HL-60 (cell line): ENCODE measurements at regions not wholly inside any gene's neighbourhood (a gene's known extent, or its start where the extent isn't known, plus 50 kb on each side); places are given as distances from the start of the nearest gene placed in this dataset.

ENCODE experiments used
- CTCF ChIP-seq: IDR thresholded peaks from one replicate; pipeline ENCODE4 v1.5.1; 2011; ENCODE audit warnings: low read length, control low read depth, inconsistent platforms; ENCODE audit not compliant: insufficient read depth
- GABPA ChIP-seq: IDR thresholded peaks from 2 replicates; pipeline ENCODE4 v1.6.1; 2012; ENCODE audit warnings: low read depth
- POLR2AphosphoS5 ChIP-seq: IDR thresholded peaks from 2 replicates; pipeline ENCODE4 v1.6.1; 2012; ENCODE audit warnings: low read depth
- SPI1 ChIP-seq: IDR thresholded peaks from 2 replicates; pipeline ENCODE4 v1.6.1; 2012; ENCODE audit warnings: low read depth, mild to moderate bottlenecking, borderline replicate concordance
- TF ChIP-seq, protein P1 (sequence below): IDR thresholded peaks from 2 replicates; pipeline ENCODE4 v1.6.1; 2012; ENCODE audit warnings: low read depth; ENCODE audit not compliant: insufficient replicate concordance

DNA sequence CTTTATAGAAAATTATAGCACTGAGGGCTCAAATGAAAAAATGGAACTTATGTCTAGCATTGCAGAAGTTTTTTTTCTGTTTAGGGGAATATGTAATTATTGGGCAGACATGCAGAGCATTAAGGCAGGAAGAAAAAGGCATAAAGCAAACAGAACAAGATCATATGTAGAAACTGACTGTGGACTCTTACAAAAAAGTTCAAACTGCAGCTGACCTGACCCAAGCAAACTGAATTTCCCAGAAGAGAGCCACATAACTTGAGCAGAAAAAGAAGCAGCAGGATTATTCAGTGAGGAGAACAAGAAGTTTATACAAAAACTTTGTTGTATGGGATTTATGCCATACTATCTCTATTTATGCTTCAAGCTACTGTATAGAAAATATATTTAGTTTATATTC lies 250.9 kb downstream of the PHF14 start:
- TF ChIP-seq CTCF: no peak
- TF ChIP-seq, protein P1, sequence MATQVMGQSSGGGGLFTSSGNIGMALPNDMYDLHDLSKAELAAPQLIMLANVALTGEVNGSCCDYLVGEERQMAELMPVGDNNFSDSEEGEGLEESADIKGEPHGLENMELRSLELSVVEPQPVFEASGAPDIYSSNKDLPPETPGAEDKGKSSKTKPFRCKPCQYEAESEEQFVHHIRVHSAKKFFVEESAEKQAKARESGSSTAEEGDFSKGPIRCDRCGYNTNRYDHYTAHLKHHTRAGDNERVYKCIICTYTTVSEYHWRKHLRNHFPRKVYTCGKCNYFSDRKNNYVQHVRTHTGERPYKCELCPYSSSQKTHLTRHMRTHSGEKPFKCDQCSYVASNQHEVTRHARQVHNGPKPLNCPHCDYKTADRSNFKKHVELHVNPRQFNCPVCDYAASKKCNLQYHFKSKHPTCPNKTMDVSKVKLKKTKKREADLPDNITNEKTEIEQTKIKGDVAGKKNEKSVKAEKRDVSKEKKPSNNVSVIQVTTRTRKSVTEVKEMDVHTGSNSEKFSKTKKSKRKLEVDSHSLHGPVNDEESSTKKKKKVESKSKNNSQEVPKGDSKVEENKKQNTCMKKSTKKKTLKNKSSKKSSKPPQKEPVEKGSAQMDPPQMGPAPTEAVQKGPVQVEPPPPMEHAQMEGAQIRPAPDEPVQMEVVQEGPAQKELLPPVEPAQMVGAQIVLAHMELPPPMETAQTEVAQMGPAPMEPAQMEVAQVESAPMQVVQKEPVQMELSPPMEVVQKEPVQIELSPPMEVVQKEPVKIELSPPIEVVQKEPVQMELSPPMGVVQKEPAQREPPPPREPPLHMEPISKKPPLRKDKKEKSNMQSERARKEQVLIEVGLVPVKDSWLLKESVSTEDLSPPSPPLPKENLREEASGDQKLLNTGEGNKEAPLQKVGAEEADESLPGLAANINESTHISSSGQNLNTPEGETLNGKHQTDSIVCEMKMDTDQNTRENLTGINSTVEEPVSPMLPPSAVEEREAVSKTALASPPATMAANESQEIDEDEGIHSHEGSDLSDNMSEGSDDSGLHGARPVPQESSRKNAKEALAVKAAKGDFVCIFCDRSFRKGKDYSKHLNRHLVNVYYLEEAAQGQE: no peak
- TF ChIP-seq POLR2AphosphoS5: no peak
- TF ChIP-seq SPI1: no peak
- no peak for TF ChIP-seq GABPA
